HepG2 (cell line): ENCODE measurements at regions not wholly inside any gene's neighbourhood (a gene's known extent, or its start where the extent isn't known, plus 50 kb on each side); places are given as distances from the start of the nearest gene placed in this dataset.

Source experiments
- ATAC-seq: fragments of 200-7000 bp; cut with Tn5 transposase; 3 replicates; pipeline ENCODE4 v1.9.1; 2020; ENCODE audit warnings: mild to moderate bottlenecking, moderate library complexity
- BruUV-seq: library from RNA; stranded (reverse); fragments of 400-500 nt; replicated peaks from 2 replicates; lab custom pipeline; 2021; lab: Mats Ljungman, UMichigan
- CTCF ChIA-PET: fragments of 300-600 bp; formaldehyde crosslinking; extraction: SDS; loops from one replicate; lab custom pipeline; 2021; ENCODE audit warnings: low total read pairs, inconsistent platforms, low intra/inter-chr PET ratio; lab: Yijun Ruan, JAX
- POLR2A ChIA-PET: fragments of 350-600 bp; sonication (Branson Sonifier 250); formaldehyde crosslinking; loops from one replicate; lab custom pipeline; 2020; ENCODE audit warnings: antibody characterized with exemption, inconsistent platforms; lab: Yijun Ruan, JAX
- DNase-seq: peaks from one replicate; pipeline ENCODE4 v3.0.0-alpha.2; 2015; ENCODE audit warnings: low spot score
- FAIRE-seq: peaks from 3 replicates; lab custom pipeline; 2011; peaks lifted over from hg19 to GRCh38; lab: Jason Lieb, UNC
- H2AFZ ChIP-seq: one replicate; pipeline ENCODE4 v1.6.1; 2011; ENCODE audit warnings: low read length, inconsistent platforms
- H3K27ac ChIP-seq: fragments of 300-600 bp; 3 replicates; pipeline ENCODE4 v1.8.0; 2011; ENCODE audit warnings: mixed run types, mild to moderate bottlenecking, mixed read lengths, low read length, inconsistent platforms; ENCODE audit not compliant: insufficient read depth; ENCODE audit errors: extremely low read length
- H3K27me3 ChIP-seq, 2 experiments: fragments of 200-600 bp in 1 of 2; 2 replicates in 1 of 2; 3 replicates in 1 of 2; pipeline versions ENCODE4 v1.6.0 to v1.8.0; 2011; ENCODE audit warnings: low read length in 2 of 2, mild to moderate bottlenecking in 2 of 2, moderate library complexity in 2 of 2, inconsistent platforms in 1 of 2; ENCODE audit not compliant: insufficient read depth in 2 of 2, control insufficient read depth in 1 of 2
- H3K36me3 ChIP-seq, 2 experiments: fragments of 200-600 bp in 1 of 2; replicated peaks in 1 of 2; 2 replicates in 1 of 2; 3 replicates in 1 of 2; pipeline versions ENCODE4 v1.5.1 to v1.8.0; 2011; ENCODE audit warnings: low read length in 2 of 2, inconsistent platforms in 1 of 2; ENCODE audit not compliant: insufficient read depth in 2 of 2, control insufficient read depth in 1 of 2
- H3K4me1 ChIP-seq: 2 replicates; pipeline ENCODE4 v1.5.1; 2012; ENCODE audit warnings: low read length, inconsistent platforms; ENCODE audit not compliant: insufficient read depth
- H3K4me2 ChIP-seq: 2 replicates; pipeline ENCODE4 v1.6.0; 2011; ENCODE audit warnings: low read depth, low read length, inconsistent platforms
- H3K4me3 ChIP-seq, 3 experiments: fragments of 200-600 bp in 1 of 3; sonication (generic), shearing (Covaris generic) in 1 of 3; replicated peaks in 1 of 3; 2 replicates each; pipeline ENCODE4 v1.5.1; 2011 to 2016; ENCODE audit warnings: low read length in 3 of 3, inconsistent platforms in 2 of 3, low read depth in 2 of 3, mild to moderate bottlenecking in 2 of 3, control low read depth in 1 of 3, mixed read lengths in 1 of 3; ENCODE audit not compliant: insufficient read depth in 1 of 3
- H3K79me2 ChIP-seq: one replicate; pipeline ENCODE4 v1.6.1; 2011; ENCODE audit warnings: low read length, inconsistent platforms; ENCODE audit not compliant: insufficient read depth
- H3K9ac ChIP-seq: 2 replicates; pipeline ENCODE4 v1.6.0; 2011; ENCODE audit warnings: mild to moderate bottlenecking, low read depth, low read length, inconsistent platforms; ENCODE audit not compliant: insufficient read depth
- H3K9me3 ChIP-seq: 2 replicates; pipeline ENCODE4 v1.5.1; 2012; ENCODE audit warnings: mild to moderate bottlenecking, low read length
- H4K20me1 ChIP-seq: 2 replicates; pipeline ENCODE4 v1.6.0; 2011; ENCODE audit warnings: inconsistent platforms, mild to moderate bottlenecking, low read length, moderate library complexity; ENCODE audit not compliant: insufficient read depth
- CCDC6 ChIP-seq: sonication (generic); formaldehyde crosslinking; IDR thresholded peaks from 2 replicates; pipeline ENCODE4 v1.8.1; 2022; ENCODE audit warnings: mild to moderate bottlenecking, missing genetic modification reagents, moderate library complexity
- ETV5 ChIP-seq: IDR thresholded peaks from 2 replicates; pipeline ENCODE4 v1.6.1; 2018; ENCODE audit warnings: missing biosample characterization, missing genetic modification reagents, inconsistent platforms, borderline replicate concordance
- FOSL2 ChIP-seq: sonication (generic); formaldehyde crosslinking; IDR thresholded peaks from 2 replicates; pipeline ENCODE4 v1.4.0; 2020; ENCODE audit warnings: missing genetic modification reagents
- LCORL ChIP-seq, 2 experiments: fragments of 450-650 bp in 1 of 2; sonication (generic) in 1 of 2; formaldehyde crosslinking in 1 of 2; IDR thresholded peaks; 2 replicates each; pipeline versions ENCODE4 v1.5.0 to v1.6.1; 2017 to 2020; ENCODE audit warnings: antibody characterized with exemption in 1 of 2, missing genetic modification reagents in 1 of 2
- STAG1 ChIP-seq: sonication (generic); formaldehyde crosslinking; IDR thresholded peaks from 2 replicates; pipeline ENCODE4 v1.4.0; 2020; ENCODE audit warnings: missing genetic modification reagents
- THAP9 ChIP-seq: sonication (generic); formaldehyde crosslinking; IDR thresholded peaks from 2 replicates; pipeline ENCODE4; 2020; ENCODE audit warnings: missing genetic modification reagents, mild to moderate bottlenecking, borderline replicate concordance
- U2AF1 ChIP-seq: fragments of 200-400 bp; formaldehyde crosslinking; optimal IDR thresholded peaks from 2 replicates; pipeline ENCODE3; 2017; ENCODE audit warnings: mild to moderate bottlenecking, low read depth, low read length
- ZBTB44 ChIP-seq: sonication (generic); formaldehyde crosslinking; IDR thresholded peaks from 2 replicates; pipeline ENCODE4 v1.4.0; 2020; ENCODE audit warnings: missing genetic modification reagents
- ZFP41 ChIP-seq: sonication (generic); formaldehyde crosslinking; IDR thresholded peaks from 2 replicates; pipeline ENCODE4 v1.4.0; 2020; ENCODE audit warnings: mild to moderate bottlenecking, missing genetic modification reagents, borderline replicate concordance
- ZFX ChIP-seq: sonication (generic); formaldehyde crosslinking; IDR thresholded peaks from 2 replicates; pipeline ENCODE4 v1.4.0; 2020; ENCODE audit warnings: mild to moderate bottlenecking, low read depth, missing genetic modification reagents, moderate library complexity
- ZNF274 ChIP-seq: sonication (generic); formaldehyde crosslinking; IDR thresholded peaks from 2 replicates; pipeline ENCODE4 v1.5.1; 2020; ENCODE audit warnings: mild to moderate bottlenecking, missing genetic modification reagents
- ZNF530 ChIP-seq: sonication (generic); formaldehyde crosslinking; IDR thresholded peaks from 2 replicates; pipeline ENCODE4 v1.5.0; 2020; ENCODE audit warnings: low read depth, mild to moderate bottlenecking, missing genetic modification reagents
- WGBS: methylation state at CpG from one replicate; pipeline ENCODE4 v1.1.6; 2017; ENCODE audit warnings: low lambda C conversion rate; 5-methylcytosine and 5-hydroxymethylcytosine counted together
- in situ Hi-C: cut with HindIII; loops from 2 replicates; pipeline ENCODE4 v1.10.0; 2017; ENCODE audit warnings: low pct_unique_long_range_greater_than_20kb; ENCODE audit not compliant: extremely low pct_ligation_motif_present
- intact Hi-C: fragments of 100-400 bp; cut with micrococcal nuclease; formaldehyde crosslinking; loops from one replicate; pipeline ENCODE4 v1.10.0; 2022; ENCODE audit not compliant: unreplicated experiment
- TF ChIP-seq, protein P1 (sequence below): sonication (generic); formaldehyde crosslinking; IDR thresholded peaks from 2 replicates; pipeline ENCODE4 v1.8.0; 2022; ENCODE audit warnings: mild to moderate bottlenecking, missing genetic modification reagents; ENCODE audit not compliant: insufficient replicate concordance
- TF ChIP-seq, protein P2 (sequence below): IDR thresholded peaks from 2 replicates; pipeline ENCODE4 v1.6.1; 2016; ENCODE audit warnings: missing genetic modification reagents, missing compliant biosample characterization

DNA sequence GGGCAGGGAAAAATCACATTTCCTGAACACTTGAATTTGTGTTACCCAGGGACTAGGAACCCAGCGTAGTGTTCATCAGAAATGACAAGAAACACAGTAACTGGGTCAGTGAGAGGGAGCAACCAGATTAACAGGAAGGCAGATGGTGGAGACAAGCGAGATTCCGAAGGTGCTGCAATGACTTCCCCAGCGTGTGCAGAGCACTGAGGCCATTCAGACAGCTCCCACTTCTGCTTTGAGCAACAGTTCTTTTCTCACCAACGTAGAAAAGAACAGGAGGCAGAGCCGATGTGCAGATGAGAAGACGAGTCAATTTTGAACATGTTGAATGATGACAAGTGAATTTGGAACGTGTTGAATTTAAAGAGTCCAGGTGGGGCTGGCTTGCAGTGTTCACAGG is 63.1 kb upstream of the IFNGR1 start:
- H4K20me1 ChIP-seq, result no peaks in the 10 kb centered on the region
- in situ Hi-C loops, result no loop called here
- no peak for DNase-seq
- H3K27ac ChIP-seq, result no peak overlapping the region
- TF ChIP-seq STAG1 (CRISPR knock-in tag) (no peak), ZFX (no peak), ZFP41 (CRISPR knock-in tag) (no peak), ZBTB44 (no peak), U2AF1 (no peak), CCDC6 (CRISPR knock-in tag) (no peak), FOSL2 (CRISPR knock-in tag) (no peak), ZNF274 (CRISPR knock-in tag) (no peak), LCORL (IDR thresholded peaks at IDR 0.05) (no peak), LCORL (CRISPR knock-in tag; IDR thresholded peaks at IDR 0.05) (no peak), THAP9 (CRISPR knock-in tag) (no peak), ZNF530 (CRISPR knock-in tag) (no peak), ETV5 (CRISPR knock-in tag) (no peak)
- TF ChIP-seq, protein P1, sequence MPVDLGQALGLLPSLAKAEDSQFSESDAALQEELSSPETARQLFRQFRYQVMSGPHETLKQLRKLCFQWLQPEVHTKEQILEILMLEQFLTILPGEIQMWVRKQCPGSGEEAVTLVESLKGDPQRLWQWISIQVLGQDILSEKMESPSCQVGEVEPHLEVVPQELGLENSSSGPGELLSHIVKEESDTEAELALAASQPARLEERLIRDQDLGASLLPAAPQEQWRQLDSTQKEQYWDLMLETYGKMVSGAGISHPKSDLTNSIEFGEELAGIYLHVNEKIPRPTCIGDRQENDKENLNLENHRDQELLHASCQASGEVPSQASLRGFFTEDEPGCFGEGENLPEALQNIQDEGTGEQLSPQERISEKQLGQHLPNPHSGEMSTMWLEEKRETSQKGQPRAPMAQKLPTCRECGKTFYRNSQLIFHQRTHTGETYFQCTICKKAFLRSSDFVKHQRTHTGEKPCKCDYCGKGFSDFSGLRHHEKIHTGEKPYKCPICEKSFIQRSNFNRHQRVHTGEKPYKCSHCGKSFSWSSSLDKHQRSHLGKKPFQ (CRISPR knock-in tag), result no peak
- TF ChIP-seq, protein P2, sequence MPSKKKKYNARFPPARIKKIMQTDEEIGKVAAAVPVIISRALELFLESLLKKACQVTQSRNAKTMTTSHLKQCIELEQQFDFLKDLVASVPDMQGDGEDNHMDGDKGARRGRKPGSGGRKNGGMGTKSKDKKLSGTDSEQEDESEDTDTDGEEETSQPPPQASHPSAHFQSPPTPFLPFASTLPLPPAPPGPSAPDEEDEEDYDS, result no peak
- TF ChIP-seq, all 625 proteins: peak for 0
- 49% methylated on average over 8 of the region's 8 CpGs for WGBS
- no peak overlapping the region for H3K9ac ChIP-seq
- ATAC-seq, result no peak
- H3K4me1 ChIP-seq, result peaks cover 8% of the 10 kb centered on the region
- H3K79me2 ChIP-seq, result no peaks in the 10 kb centered on the region
- H3K9me3 ChIP-seq, result no peaks in the 10 kb centered on the region
- no peak overlapping the region for H2AFZ ChIP-seq
- BruUV-seq, result no TSS peak
- peaks cover 0 to 10% of the 10 kb centered on the region in 2 experiments; a peak in 3 of 5 replicates for H3K27me3 ChIP-seq
- intact Hi-C loops, result no loop called here
- H3K4me3 ChIP-seq, result no peak overlapping the region
- CTCF ChIA-PET, result no interaction called here
- POLR2A ChIA-PET, result no interaction called here
- FAIRE-seq, result no peak
- no peaks in the 10 kb centered on the region for H3K36me3 ChIP-seq
- no peak overlapping the region for H3K4me2 ChIP-seq
